ENCODE measurements at regions not wholly inside any gene's neighbourhood (a gene's known extent, or its start where the extent isn't known, plus 50 kb on each side); places are given as distances from the start of the nearest gene placed in this dataset.

DNA sequence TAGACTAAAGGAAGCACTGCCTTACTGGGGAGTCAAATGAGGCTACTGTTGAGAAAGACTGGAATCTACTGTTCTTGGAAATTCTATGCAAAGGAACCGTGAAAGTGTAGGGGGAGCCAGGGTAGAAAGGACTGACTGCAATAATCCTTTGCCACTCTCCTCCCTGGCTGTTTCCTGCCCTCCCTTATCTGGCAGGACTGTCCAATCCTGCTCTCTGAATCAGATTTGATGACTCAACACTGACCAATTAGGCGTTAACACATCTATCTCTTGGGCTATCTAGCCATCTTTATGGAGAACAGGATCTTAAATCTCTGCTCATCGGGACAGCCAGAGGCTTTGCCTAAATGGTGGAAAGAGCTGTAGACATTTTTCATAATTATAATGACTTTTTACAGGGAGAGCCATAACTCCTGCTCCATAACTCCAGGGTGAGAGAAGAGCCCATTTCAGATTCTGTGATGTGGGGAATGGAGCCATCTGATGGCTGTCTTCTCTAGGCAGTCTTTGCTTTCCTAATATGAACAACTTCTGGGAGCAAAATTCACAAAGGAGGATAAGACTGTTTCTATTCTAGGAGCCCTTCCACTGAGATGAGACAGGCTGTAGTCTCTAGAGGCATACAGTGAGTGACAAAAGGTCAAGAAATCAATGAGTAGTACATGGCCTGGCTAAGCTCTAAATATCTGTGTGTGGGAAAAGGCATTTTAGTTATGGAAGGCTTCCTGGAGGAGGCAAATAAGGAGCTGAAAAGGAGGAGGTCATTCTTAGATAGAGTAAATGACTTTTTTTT lies 68.9 kb upstream of the CISTR start:
- 74 to 84% (median 78%) methylated on average over 3 of the region's 3 CpGs for WGBS, 5 donors
- TF ChIP-seq POLR2AphosphoS5 (IDR thresholded peaks at IDR 0.05): no peak
- TF ChIP-seq, protein P1, sequence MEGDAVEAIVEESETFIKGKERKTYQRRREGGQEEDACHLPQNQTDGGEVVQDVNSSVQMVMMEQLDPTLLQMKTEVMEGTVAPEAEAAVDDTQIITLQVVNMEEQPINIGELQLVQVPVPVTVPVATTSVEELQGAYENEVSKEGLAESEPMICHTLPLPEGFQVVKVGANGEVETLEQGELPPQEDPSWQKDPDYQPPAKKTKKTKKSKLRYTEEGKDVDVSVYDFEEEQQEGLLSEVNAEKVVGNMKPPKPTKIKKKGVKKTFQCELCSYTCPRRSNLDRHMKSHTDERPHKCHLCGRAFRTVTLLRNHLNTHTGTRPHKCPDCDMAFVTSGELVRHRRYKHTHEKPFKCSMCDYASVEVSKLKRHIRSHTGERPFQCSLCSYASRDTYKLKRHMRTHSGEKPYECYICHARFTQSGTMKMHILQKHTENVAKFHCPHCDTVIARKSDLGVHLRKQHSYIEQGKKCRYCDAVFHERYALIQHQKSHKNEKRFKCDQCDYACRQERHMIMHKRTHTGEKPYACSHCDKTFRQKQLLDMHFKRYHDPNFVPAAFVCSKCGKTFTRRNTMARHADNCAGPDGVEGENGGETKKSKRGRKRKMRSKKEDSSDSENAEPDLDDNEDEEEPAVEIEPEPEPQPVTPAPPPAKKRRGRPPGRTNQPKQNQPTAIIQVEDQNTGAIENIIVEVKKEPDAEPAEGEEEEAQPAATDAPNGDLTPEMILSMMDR (IDR thresholded peaks at IDR 0.05 in 8 of 11, conservative IDR thresholded peaks at IDR 0.05 in 3 of 11): no peak
- no peak for DNase-seq

DNA sequence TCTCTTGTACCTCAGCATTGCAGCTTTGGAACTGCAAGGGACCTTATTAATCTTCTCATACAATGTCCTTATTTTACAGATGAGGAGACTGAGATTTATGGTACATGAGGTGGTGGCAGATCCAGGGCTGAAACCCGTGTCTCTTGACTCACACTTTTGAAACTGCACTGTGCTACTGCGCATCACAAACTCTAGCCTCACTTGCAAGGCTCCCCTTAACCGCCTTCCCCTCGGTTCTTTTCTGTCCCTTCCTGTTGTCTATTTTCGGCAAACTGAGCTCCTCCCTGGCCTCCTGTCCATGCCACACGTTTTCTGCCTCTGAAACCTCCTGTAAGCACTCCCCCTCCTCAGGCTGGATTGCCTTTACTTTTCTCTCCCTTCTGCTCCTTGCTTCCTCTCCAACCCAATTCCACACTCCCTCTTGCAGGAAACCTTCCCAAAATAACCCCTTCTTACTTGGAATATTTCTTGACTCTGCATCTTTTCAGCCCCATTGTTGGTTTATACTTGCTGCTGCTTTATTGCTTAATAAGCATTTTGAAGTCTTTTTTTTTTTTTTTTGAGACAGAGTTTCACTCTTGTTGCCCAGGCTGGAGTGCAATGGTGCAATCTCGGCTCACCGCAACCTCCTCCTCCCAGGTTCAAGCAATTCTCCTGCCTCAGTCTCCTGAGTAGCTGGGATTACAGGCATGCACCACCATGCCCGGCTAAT lies 72.4 kb upstream of the CISTR start:
- Histone ChIP-seq H3K27me3 (replicated peaks in 1 of 7) (peaks cover 0 to 58% (median 4%) of the 10 kb centered on the region in 7 donors), H3K27ac (no peak overlapping the region)
- 46 to 63% (median 54%) methylated on average over 9 of the region's 9 CpGs for WGBS, 5 donors

More for the DNA sequence above, 68.9 kb upstream of the CISTR start:
- H3K27ac ChIP-seq: no peak overlapping the region
- no peaks in the 10 kb centered on the region for H3K36me3 ChIP-seq
- H3K4me1 ChIP-seq: no peaks in the 10 kb centered on the region
- H3K9me3 ChIP-seq: no peaks in the 10 kb centered on the region
- intact Hi-C loops (cut with DNase I; ENCODE audit: low total_unique reads): no loop called here
- H3K27me3 ChIP-seq (replicated peaks in 1 of 7): peaks cover 0 to 92% (median 10%) of the 10 kb centered on the region in 7 donors
- no peak overlapping the region for H3K4me3 ChIP-seq

DNA sequence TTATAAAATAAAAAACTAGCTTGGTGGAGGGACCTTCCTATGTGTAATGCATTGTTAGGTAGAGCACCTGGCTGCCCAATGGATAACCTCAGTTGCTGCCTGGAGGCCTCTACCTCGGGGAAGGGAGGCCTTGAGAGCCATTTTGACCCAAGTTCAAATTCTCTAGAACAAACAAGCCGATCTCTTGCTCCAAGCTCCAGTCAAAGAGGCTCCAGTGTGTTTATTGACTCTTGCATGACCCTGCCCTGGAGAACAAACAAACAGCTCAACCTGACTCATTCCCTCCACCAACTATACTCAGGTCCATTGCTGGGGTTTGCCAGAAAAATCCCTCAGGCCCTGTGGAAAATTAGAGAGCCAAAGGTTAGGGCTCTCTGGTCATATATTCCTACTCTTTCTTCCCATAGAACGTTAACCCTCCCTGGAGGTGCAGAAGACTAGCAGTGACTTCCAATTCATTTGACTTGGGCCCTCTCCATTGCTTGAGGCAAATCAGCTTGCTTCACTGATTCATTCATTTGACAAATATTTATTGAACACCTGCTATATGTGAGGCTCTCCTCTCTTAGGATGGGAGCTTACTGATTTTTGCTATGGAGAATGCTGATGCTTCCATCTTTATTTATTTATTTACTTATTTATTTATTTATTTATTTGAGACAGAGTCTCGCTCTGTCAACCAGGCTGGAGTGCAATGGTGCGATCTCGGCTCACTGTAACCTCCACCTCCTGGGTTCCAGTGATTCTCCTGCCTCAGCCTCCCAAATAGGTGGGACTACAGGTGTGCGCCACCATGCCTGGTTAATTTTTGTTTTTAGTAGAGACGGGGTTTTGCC lies 73.7 kb upstream of the CISTR start:
- WGBS, 5 donors: 81 to 89% (median 85%) methylated on average over 8 of the region's 8 CpGs
- no peaks in the 10 kb centered on the region for H3K9me3 ChIP-seq
- no peaks in the 10 kb centered on the region for H3K36me3 ChIP-seq
- H3K4me1 ChIP-seq: no peaks in the 10 kb centered on the region
- TF ChIP-seq, protein P1 (IDR thresholded peaks at IDR 0.05 in 8 of 11, conservative IDR thresholded peaks at IDR 0.05 in 3 of 11): no peak
- TF ChIP-seq POLR2AphosphoS5 (IDR thresholded peaks at IDR 0.05) (no peak), POLR2A (IDR thresholded peaks at IDR 0.05) (no peak)
- intact Hi-C loops (cut with DNase I; ENCODE audit: low total_unique reads): no loop called here
- no peak for DNase-seq
- H3K27me3 ChIP-seq (replicated peaks in 1 of 7): peaks cover 0 to 45% (median 4%) of the 10 kb centered on the region in 7 donors
- no peak overlapping the region for H3K27ac ChIP-seq
- H3K4me3 ChIP-seq: no peak overlapping the region

More for the DNA sequence above, 72.4 kb upstream of the CISTR start:
- Histone ChIP-seq H3K36me3 (no peaks in the 10 kb centered on the region), H3K9me3 (no peaks in the 10 kb centered on the region), H3K4me3 (no peak overlapping the region), H3K4me1 (no peaks in the 10 kb centered on the region)
- intact Hi-C loops (cut with DNase I; ENCODE audit: low total_unique reads): no loop called here
- TF ChIP-seq POLR2AphosphoS5 (IDR thresholded peaks at IDR 0.05): no peak
- no peak for TF ChIP-seq POLR2A (IDR thresholded peaks at IDR 0.05)
- TF ChIP-seq, protein P1 (IDR thresholded peaks at IDR 0.05 in 8 of 11, conservative IDR thresholded peaks at IDR 0.05 in 3 of 11): no peak
- DNase-seq: no peak

All from spleen (tissue), 11 donors.